ENCODE measurements at regions not wholly inside any gene's neighbourhood (a gene's known extent, or its start where the extent isn't known, plus 50 kb on each side); places are given as distances from the start of the nearest gene placed in this dataset.

DNA sequence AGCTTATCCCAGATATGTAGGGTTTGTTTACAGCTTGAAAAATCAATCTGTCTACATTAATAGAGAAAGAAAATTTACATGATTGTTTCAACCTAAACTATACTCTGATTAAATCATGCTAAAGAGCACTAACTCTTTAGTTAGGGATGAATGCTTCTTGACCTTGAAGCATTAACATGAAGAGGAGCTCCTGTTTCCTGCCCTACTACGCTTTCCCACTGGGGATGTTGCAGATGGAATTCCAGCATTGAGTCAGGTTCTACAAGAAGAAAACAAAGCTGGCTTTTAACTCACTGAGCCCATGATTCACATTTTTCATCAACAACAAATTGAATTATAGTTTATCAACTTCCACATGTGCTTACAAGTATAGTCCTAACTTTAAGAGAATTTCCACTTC, 471.3 kb downstream of the TMEM232 start:
- TF ChIP-seq, protein P1, sequence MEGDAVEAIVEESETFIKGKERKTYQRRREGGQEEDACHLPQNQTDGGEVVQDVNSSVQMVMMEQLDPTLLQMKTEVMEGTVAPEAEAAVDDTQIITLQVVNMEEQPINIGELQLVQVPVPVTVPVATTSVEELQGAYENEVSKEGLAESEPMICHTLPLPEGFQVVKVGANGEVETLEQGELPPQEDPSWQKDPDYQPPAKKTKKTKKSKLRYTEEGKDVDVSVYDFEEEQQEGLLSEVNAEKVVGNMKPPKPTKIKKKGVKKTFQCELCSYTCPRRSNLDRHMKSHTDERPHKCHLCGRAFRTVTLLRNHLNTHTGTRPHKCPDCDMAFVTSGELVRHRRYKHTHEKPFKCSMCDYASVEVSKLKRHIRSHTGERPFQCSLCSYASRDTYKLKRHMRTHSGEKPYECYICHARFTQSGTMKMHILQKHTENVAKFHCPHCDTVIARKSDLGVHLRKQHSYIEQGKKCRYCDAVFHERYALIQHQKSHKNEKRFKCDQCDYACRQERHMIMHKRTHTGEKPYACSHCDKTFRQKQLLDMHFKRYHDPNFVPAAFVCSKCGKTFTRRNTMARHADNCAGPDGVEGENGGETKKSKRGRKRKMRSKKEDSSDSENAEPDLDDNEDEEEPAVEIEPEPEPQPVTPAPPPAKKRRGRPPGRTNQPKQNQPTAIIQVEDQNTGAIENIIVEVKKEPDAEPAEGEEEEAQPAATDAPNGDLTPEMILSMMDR (IDR thresholded peaks at IDR 0.05; ENCODE audit: borderline replicate concordance, extremely low read depth, low read length, poor library complexity, severe bottlenecking), result no peak
- no peak for TF ChIP-seq EZH2 (IDR thresholded peaks at IDR 0.05; ENCODE audit: borderline replicate concordance, low read depth, low read length, severe bottlenecking)

Measured in DND-41 (cell line).